ENCODE measurements at regions not wholly inside any gene's neighbourhood (a gene's known extent, or its start where the extent isn't known, plus 50 kb on each side); places are given as distances from the start of the nearest gene placed in this dataset.

DNA sequence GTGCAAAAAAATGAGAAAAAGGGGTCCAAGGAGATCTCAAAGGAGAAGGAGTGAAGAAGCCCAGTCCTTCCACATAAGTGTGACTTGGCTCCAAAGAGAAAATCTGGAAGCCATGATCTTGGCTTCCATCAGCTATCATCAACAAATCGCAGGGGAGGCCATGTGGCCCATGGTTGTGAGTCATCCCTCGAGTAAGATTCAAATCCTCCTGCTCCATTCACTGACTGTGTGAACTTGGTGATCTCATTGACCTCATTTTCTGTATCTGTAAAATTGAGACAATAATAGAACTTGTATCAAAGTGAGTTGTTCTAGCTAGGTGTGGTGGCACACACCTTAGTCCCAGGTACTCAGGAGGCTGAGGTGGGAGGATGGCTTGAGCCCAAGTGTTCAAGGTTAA lies 79.1 kb upstream of the OLIG2 start:
- Histone ChIP-seq H3K4me3 (ENCODE audit: insufficient read depth, low read depth, low read length) (no peak overlapping the region), H3K9me3 (ENCODE audit: insufficient read depth, low read depth, low read length) (no peaks in the 10 kb centered on the region), H3K9ac (ENCODE audit: low read length) (no peak overlapping the region), H3K27ac (ENCODE audit: low read depth, low read length) (no peak overlapping the region), H3K79me2 (ENCODE audit: insufficient read depth, low read length) (no peaks in the 10 kb centered on the region), H4K20me1 (ENCODE audit: insufficient read depth, low read length) (no peaks in the 10 kb centered on the region), H2AFZ (ENCODE audit: low read depth, low read length) (no peak overlapping the region), H3K4me1 (ENCODE audit: insufficient read depth, low read length) (no peaks in the 10 kb centered on the region), H3K27me3 (ENCODE audit: insufficient read depth, low read length) (peaks cover 17% of the 10 kb centered on the region), H3K36me3 (ENCODE audit: insufficient read depth, low read length) (no peaks in the 10 kb centered on the region), H3K4me2 (ENCODE audit: low read length) (no peak overlapping the region)
- FAIRE-seq (no peak), DNase-seq (ENCODE audit: low read depth) (no peak)
- no peaks in the 10 kb centered on the region for H3K36me3 Mint-ChIP-seq (ENCODE audit: low read depth, unreplicated experiment)
- peaks cover 20% of the 10 kb centered on the region for H3K27me3 Mint-ChIP-seq (ENCODE audit: low read depth, unreplicated experiment)
- H3K4me1 Mint-ChIP-seq (ENCODE audit: low read depth, unreplicated experiment) = no peaks in the 10 kb centered on the region
- no peak overlapping the region for H3K4me3 Mint-ChIP-seq (ENCODE audit: unreplicated experiment)
- no peak for TF ChIP-seq EZH2 (IDR thresholded peaks at IDR 0.05; ENCODE audit: insufficient read depth, low read length)
- TF ChIP-seq, protein P1, sequence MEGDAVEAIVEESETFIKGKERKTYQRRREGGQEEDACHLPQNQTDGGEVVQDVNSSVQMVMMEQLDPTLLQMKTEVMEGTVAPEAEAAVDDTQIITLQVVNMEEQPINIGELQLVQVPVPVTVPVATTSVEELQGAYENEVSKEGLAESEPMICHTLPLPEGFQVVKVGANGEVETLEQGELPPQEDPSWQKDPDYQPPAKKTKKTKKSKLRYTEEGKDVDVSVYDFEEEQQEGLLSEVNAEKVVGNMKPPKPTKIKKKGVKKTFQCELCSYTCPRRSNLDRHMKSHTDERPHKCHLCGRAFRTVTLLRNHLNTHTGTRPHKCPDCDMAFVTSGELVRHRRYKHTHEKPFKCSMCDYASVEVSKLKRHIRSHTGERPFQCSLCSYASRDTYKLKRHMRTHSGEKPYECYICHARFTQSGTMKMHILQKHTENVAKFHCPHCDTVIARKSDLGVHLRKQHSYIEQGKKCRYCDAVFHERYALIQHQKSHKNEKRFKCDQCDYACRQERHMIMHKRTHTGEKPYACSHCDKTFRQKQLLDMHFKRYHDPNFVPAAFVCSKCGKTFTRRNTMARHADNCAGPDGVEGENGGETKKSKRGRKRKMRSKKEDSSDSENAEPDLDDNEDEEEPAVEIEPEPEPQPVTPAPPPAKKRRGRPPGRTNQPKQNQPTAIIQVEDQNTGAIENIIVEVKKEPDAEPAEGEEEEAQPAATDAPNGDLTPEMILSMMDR (IDR thresholded peaks at IDR 0.05; ENCODE audit: insufficient read depth, low read depth, low read length) = no peak
- H3K9me3 Mint-ChIP-seq (ENCODE audit: unreplicated experiment) = peaks cover 4% of the 10 kb centered on the region
- no peak overlapping the region for H3K27ac Mint-ChIP-seq (ENCODE audit: unreplicated experiment)

DNA sequence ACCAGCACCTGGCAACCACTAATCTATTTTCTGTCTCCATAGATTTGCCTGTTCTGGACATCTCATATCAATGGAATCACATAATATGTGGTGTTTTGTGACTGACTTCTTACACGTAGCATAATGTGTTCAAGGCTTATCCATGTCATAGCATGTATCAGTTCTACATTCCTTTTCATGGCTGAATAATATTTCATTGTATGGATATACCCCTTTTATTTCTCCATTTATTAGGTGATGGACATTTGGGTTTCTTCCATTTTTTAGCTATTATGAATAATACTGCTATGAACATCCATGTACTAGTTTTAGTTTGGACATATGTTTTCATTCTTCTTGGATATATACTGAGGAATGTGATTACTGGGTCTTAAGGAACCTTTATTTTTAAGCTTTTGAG lies 78.0 kb upstream of the OLIG2 start:
- Mint-ChIP-seq H3K27ac (ENCODE audit: unreplicated experiment) (no peak overlapping the region), H3K4me3 (ENCODE audit: unreplicated experiment) (no peak overlapping the region), H3K4me1 (ENCODE audit: low read depth, unreplicated experiment) (no peaks in the 10 kb centered on the region), H3K27me3 (ENCODE audit: low read depth, unreplicated experiment) (peaks cover 16% of the 10 kb centered on the region), H3K9me3 (ENCODE audit: unreplicated experiment) (peaks cover 4% of the 10 kb centered on the region), H3K36me3 (ENCODE audit: low read depth, unreplicated experiment) (no peaks in the 10 kb centered on the region)
- Histone ChIP-seq H3K9ac (ENCODE audit: low read length) (no peak overlapping the region), H3K4me3 (ENCODE audit: insufficient read depth, low read depth, low read length) (no peak overlapping the region), H2AFZ (ENCODE audit: low read depth, low read length) (no peak overlapping the region), H3K4me1 (ENCODE audit: insufficient read depth, low read length) (no peaks in the 10 kb centered on the region), H3K9me3 (ENCODE audit: insufficient read depth, low read depth, low read length) (no peaks in the 10 kb centered on the region), H3K27ac (ENCODE audit: low read depth, low read length) (no peak overlapping the region), H3K79me2 (ENCODE audit: insufficient read depth, low read length) (no peaks in the 10 kb centered on the region), H3K4me2 (ENCODE audit: low read length) (no peak overlapping the region), H3K27me3 (ENCODE audit: insufficient read depth, low read length) (peaks cover 28% of the 10 kb centered on the region), H4K20me1 (ENCODE audit: insufficient read depth, low read length) (no peaks in the 10 kb centered on the region), H3K36me3 (ENCODE audit: insufficient read depth, low read length) (no peaks in the 10 kb centered on the region)
- DNase-seq (ENCODE audit: low read depth) (no peak), FAIRE-seq (no peak)
- TF ChIP-seq EZH2 (IDR thresholded peaks at IDR 0.05; ENCODE audit: insufficient read depth, low read length) = no peak
- TF ChIP-seq, protein P1 (IDR thresholded peaks at IDR 0.05; ENCODE audit: insufficient read depth, low read depth, low read length) = no peak

DNA sequence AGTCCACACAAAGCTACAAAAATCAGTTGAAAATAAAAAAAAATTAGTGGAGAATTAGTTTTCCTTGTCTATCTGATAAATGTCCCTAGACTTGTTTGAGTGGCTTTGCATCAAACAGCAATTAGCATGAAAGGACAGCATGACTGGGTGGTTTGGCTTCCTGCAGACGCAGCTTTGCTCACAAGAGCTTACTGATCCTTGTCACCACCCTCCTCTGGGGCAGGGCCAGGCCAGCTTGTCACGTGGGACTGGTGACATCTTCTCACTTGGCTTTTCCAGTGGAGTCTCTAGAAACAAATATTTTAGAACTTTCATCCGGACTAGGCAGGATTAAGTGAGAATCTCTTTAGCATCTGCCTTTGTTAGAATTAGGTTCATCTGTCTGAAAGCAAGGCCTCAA lies 76.0 kb upstream of the OLIG2 start:
- Histone ChIP-seq H2AFZ (ENCODE audit: low read depth, low read length) (no peak overlapping the region), H3K79me2 (ENCODE audit: insufficient read depth, low read length) (no peaks in the 10 kb centered on the region), H3K4me2 (ENCODE audit: low read length) (no peak overlapping the region), H3K27me3 (ENCODE audit: insufficient read depth, low read length) (peaks cover 45% of the 10 kb centered on the region), H3K27ac (ENCODE audit: low read depth, low read length) (no peak overlapping the region), H3K4me1 (ENCODE audit: insufficient read depth, low read length) (no peaks in the 10 kb centered on the region), H3K36me3 (ENCODE audit: insufficient read depth, low read length) (no peaks in the 10 kb centered on the region), H3K9ac (ENCODE audit: low read length) (no peak overlapping the region), H3K9me3 (ENCODE audit: insufficient read depth, low read depth, low read length) (no peaks in the 10 kb centered on the region), H4K20me1 (ENCODE audit: insufficient read depth, low read length) (no peaks in the 10 kb centered on the region), H3K4me3 (ENCODE audit: insufficient read depth, low read depth, low read length) (no peak overlapping the region)
- Mint-ChIP-seq H3K9me3 (ENCODE audit: unreplicated experiment) (peaks cover 2% of the 10 kb centered on the region), H3K36me3 (ENCODE audit: low read depth, unreplicated experiment) (no peaks in the 10 kb centered on the region), H3K27me3 (ENCODE audit: low read depth, unreplicated experiment) (peaks cover 22% of the 10 kb centered on the region), H3K4me1 (ENCODE audit: low read depth, unreplicated experiment) (no peaks in the 10 kb centered on the region), H3K27ac (ENCODE audit: unreplicated experiment) (no peak overlapping the region), H3K4me3 (ENCODE audit: unreplicated experiment) (no peak overlapping the region)
- TF ChIP-seq, protein P1 (IDR thresholded peaks at IDR 0.05; ENCODE audit: insufficient read depth, low read depth, low read length) = no peak
- no peak for TF ChIP-seq EZH2 (IDR thresholded peaks at IDR 0.05; ENCODE audit: insufficient read depth, low read length)
- FAIRE-seq (no peak), DNase-seq (ENCODE audit: low read depth) (no peak)
